Fibroblast of the aortic adventitia (primary cell): ENCODE measurements at regions not wholly inside any gene's neighbourhood (a gene's known extent, or its start where the extent isn't known, plus 50 kb on each side); places are given as distances from the start of the nearest gene placed in this dataset.

Source experiments
- DNase-seq: peaks from one replicate; pipeline ENCODE4 v3.0.0-alpha.2; 2010; ENCODE audit warnings: low read depth
- H3K4me3 ChIP-seq: 2 replicates; pipeline ENCODE4 v1.5.1; 2011; ENCODE audit warnings: low read depth, mild to moderate bottlenecking, control low read depth, low read length, moderate library complexity
- CTCF ChIP-seq: IDR thresholded peaks from 2 replicates; pipeline ENCODE4 v1.5.1; 2011; ENCODE audit warnings: mild to moderate bottlenecking, low read length, control low read depth, inconsistent platforms; ENCODE audit not compliant: insufficient read depth

- TF ChIP-seq CTCF = no peak
- no peak for DNase-seq
- H3K4me3 ChIP-seq = no peak overlapping the region
These were observed 77.7 kb upstream of the CCND1 start for GRCh38 chr11:69563306-69563705.

GRCh38 chr11:69563946-69564775, 76.8 kb upstream of the CCND1 start:
- no peak overlapping the region for H3K4me3 ChIP-seq
- DNase-seq = no peak
- TF ChIP-seq CTCF = no peak

GRCh38 chr11:69566001-69566400, 75.0 kb upstream of the CCND1 start:
- DNase-seq = no peak
- TF ChIP-seq CTCF = no peak
- H3K4me3 ChIP-seq = no peak overlapping the region

DNA sequence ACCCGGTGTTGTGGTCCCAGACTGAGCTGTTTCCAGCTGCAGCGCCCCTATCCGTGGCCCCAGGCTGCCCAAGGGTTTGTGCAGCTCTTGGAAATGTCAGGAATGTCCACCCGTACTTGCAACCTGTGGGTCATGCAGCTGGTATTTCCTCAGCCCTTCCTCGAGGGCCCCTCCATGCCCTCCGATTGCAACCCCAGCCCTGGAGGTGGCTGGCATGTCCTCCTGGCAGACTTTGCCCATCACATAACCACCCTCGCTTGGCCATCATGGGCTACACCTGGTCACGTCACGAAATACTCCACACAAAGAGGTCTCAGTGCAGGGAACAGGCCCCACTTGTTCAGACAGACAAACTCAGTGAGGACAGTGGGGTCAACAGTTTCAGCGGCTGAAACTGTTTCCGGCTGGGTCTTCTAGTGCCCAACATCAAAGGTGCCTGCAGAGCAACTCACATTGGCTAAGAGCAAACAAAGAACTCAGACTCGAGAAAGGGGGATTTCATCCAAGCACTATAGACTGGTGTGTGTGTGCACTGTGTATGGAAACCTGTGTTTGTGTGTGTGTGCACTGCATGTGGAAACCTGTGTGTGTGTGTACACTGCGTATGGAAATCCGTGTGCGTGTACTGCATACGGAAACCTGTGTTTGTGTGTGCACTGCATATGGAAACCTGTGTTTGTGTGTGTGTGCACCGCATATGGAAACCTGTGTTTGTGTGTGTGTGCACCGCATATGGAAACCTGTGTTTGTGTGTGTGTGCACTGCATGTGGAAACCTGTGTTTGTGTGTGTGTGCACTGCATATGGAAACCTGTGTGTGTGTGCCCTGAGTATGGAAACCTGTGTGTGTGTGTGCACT, 72.8 kb upstream of the CCND1 start:
- TF ChIP-seq CTCF = no peak
- DNase-seq = no peak
- no peak overlapping the region for H3K4me3 ChIP-seq

GRCh38 chr11:69568809-69569097, 72.2 kb upstream of the CCND1 start:
- H3K4me3 ChIP-seq = no peak overlapping the region
- TF ChIP-seq CTCF = no peak
- DNase-seq = no peak

- DNase-seq = no peak
- TF ChIP-seq CTCF = no peak
- H3K4me3 ChIP-seq = no peak overlapping the region
These were observed 71.4 kb upstream of the CCND1 start for GRCh38 chr11:69569306-69570200.
